ENCODE measurements at regions not wholly inside any gene's neighbourhood (a gene's known extent, or its start where the extent isn't known, plus 50 kb on each side); places are given as distances from the start of the nearest gene placed in this dataset.

GRCh38 chrX:51798701-51799100 lies 55.5 kb downstream of the GSPT2 start:
- DNase-seq: no peak

GRCh38 chrX:51802917-51803688 lies 59.9 kb downstream of the GSPT2 start:
- peak; percentile 70 for DNase-seq

GRCh38 chrX:51803833-51804232 lies 60.6 kb downstream of the GSPT2 start:
- DNase-seq: no peak

GRCh38 chrX:51804741-51805140 lies 61.5 kb downstream of the GSPT2 start:
- DNase-seq: no peak

- DNase-seq: no peak
Observed at GRCh38 chrX:51813886-51814460, 70.7 kb downstream of the GSPT2 start.

- no peak for DNase-seq
Observed at GRCh38 chrX:51824061-51824460, 69.4 kb upstream of the MAGED1 start.

GRCh38 chrX:51825436-51825835 lies 68.0 kb upstream of the MAGED1 start:
- DNase-seq: no peak

- DNase-seq: no peak
Observed at GRCh38 chrX:51834076-51834475, 59.3 kb upstream of the MAGED1 start.

- DNase-seq: no peak
Observed at GRCh38 chrX:51836823-51837222, 56.6 kb upstream of the MAGED1 start.

- DNase-seq: peak; percentile 24
Observed at GRCh38 chrX:51837451-51837850, 56.0 kb upstream of the MAGED1 start.

GRCh38 chrX:51837921-51838320 lies 55.5 kb upstream of the MAGED1 start:
- DNase-seq: no peak

Data from DMS153 (cell line).